A673 (cell line): ENCODE measurements at regions not wholly inside any gene's neighbourhood (a gene's known extent, or its start where the extent isn't known, plus 50 kb on each side); places are given as distances from the start of the nearest gene placed in this dataset.

Source experiments
- BruUV-seq: library from RNA; stranded (reverse); fragments of 400-500 nt; replicated peaks from 2 replicates; lab custom pipeline; 2021; lab: Mats Ljungman, UMichigan
- CTCF ChIA-PET: fragments of 300-600 bp; sonication (Branson Sonifier 250); formaldehyde crosslinking; loops from one replicate; lab custom pipeline; 2022; ENCODE audit warnings: antibody characterized with exemption; lab: Charles Lee
- POLR2A ChIA-PET: fragments of 300-600 bp; sonication (Branson Sonifier 250); formaldehyde crosslinking; loops from one replicate; lab custom pipeline; 2022; ENCODE audit warnings: antibody characterized with exemption; ENCODE audit not compliant: low non-redundant PET; lab: Charles Lee
- DNase-seq: peaks from one replicate; pipeline ENCODE4 v3.0.0-alpha.2; 2015; ENCODE audit warnings: low spot score
- H3K27ac ChIP-seq: fragments of 200-600 bp; sonication (generic); 2 replicates; pipeline ENCODE4 v1.5.1; 2016; ENCODE audit warnings: mixed run types, low read depth, mild to moderate bottlenecking, mixed read lengths, antibody characterized with exemption, low read length; ENCODE audit not compliant: poor library complexity, severe bottlenecking
- H3K27me3 ChIP-seq: fragments of 200-600 bp; sonication (generic); replicated peaks from 2 replicates; pipeline ENCODE4 v1.6.1; 2017; ENCODE audit warnings: mixed run types, low read depth, mild to moderate bottlenecking, mixed read lengths, antibody characterized with exemption, low read length; ENCODE audit not compliant: insufficient read depth, poor library complexity
- H3K36me3 ChIP-seq: fragments of 200-600 bp; sonication (generic); 2 replicates; pipeline ENCODE4 v1.6.1; 2016; ENCODE audit warnings: mixed run types, mild to moderate bottlenecking, mixed read lengths, antibody characterized with exemption, low read length; ENCODE audit not compliant: insufficient read depth, poor library complexity, severe bottlenecking
- H3K4me1 ChIP-seq: fragments of 200-600 bp; sonication (generic); 2 replicates; pipeline ENCODE4 v1.6.1; 2017; ENCODE audit warnings: mixed run types, mild to moderate bottlenecking, mixed read lengths, antibody characterized with exemption, low read length; ENCODE audit not compliant: insufficient read depth, poor library complexity, severe bottlenecking
- H3K4me3 ChIP-seq: fragments of 200-600 bp; sonication (generic); 2 replicates; pipeline ENCODE4 v1.5.1; 2016; ENCODE audit warnings: low read depth, mixed run types, mild to moderate bottlenecking, mixed read lengths, low read length; ENCODE audit not compliant: poor library complexity, severe bottlenecking
- H3K9me3 ChIP-seq: fragments of 200-600 bp; sonication (generic); 2 replicates; pipeline ENCODE4 v1.6.1; 2016; ENCODE audit warnings: mixed run types, low read depth, mild to moderate bottlenecking, mixed read lengths, antibody characterized with exemption, low read length; ENCODE audit not compliant: poor library complexity, severe bottlenecking
- EZH2 ChIP-seq: fragments of 200-600 bp; sonication (generic); IDR thresholded peaks from 2 replicates; pipeline ENCODE4 v1.6.1; 2017; ENCODE audit warnings: borderline replicate concordance, low read depth, mild to moderate bottlenecking, mixed read lengths, antibody characterized with exemption, low read length; ENCODE audit not compliant: poor library complexity, severe bottlenecking
- intact Hi-C: fragments of 100-400 bp; cut with micrococcal nuclease; formaldehyde crosslinking; loops from one replicate; pipeline ENCODE4 v1.10.0; 2022; ENCODE audit not compliant: unreplicated experiment
- TF ChIP-seq, protein P1 (sequence below): fragments of 300-800, 200-600 bp; sonication (generic); conservative IDR thresholded peaks from 2 replicates; pipeline ENCODE4 v1.5.1; 2017; ENCODE audit warnings: low read depth, mild to moderate bottlenecking, antibody characterized with exemption, low read length, moderate library complexity, mixed read lengths

DNA sequence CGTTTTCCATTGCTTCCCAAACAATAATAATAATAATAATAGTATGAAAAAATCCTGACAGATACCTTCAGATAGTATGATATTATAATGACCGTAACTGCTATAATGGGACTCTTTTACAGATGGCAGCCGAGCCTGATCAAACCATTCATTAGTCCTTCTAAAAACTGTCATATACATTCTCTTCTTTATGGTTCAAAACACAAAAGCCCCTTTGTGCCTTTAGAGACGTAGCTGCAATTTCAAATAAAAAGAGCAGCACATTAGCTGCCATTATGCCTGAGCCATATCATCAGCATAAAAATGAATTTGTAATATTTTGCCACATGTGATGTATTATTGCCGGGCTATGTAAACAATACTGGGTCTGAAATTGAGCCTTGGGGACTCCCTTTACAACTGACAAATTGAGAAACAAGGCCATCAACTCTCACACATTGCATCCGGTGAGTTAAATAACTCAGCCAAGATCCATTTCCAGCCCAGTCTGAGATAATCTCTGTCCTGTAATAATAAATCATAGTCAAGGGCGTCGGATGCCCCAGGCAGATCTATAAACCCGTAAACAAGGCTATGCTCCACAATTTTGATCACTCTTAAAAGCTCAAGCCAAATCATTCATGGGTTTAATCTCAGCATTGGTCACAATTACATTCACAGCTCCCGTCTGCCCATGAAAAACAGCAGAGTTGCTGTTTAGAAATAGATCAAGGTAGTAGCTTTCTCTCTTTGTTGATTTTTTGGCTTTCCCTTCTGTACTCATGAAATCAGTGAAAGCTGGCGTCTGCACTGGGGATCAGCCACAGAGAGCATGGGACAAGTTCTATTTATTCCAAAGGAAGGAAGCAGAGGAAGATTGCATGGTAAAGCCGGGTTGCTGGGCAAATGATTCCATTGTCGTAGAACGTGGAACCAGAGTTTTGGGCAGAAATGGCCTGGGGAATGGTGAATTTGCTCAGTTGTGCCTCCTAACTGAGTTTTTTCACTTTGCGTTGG, 150.1 kb upstream of the BMPER start:
- Histone ChIP-seq H3K9me3 (no peaks in the 10 kb centered on the region), H3K4me3 (no peak overlapping the region), H3K36me3 (no peaks in the 10 kb centered on the region), H3K4me1 (peaks cover 24% of the 10 kb centered on the region), H3K27me3 (no peaks in the 10 kb centered on the region), H3K27ac (peak overlapping the region; percentile 4)
- no TSS peak for BruUV-seq
- DNase-seq = peak; percentile 42
- TF ChIP-seq, protein P1, sequence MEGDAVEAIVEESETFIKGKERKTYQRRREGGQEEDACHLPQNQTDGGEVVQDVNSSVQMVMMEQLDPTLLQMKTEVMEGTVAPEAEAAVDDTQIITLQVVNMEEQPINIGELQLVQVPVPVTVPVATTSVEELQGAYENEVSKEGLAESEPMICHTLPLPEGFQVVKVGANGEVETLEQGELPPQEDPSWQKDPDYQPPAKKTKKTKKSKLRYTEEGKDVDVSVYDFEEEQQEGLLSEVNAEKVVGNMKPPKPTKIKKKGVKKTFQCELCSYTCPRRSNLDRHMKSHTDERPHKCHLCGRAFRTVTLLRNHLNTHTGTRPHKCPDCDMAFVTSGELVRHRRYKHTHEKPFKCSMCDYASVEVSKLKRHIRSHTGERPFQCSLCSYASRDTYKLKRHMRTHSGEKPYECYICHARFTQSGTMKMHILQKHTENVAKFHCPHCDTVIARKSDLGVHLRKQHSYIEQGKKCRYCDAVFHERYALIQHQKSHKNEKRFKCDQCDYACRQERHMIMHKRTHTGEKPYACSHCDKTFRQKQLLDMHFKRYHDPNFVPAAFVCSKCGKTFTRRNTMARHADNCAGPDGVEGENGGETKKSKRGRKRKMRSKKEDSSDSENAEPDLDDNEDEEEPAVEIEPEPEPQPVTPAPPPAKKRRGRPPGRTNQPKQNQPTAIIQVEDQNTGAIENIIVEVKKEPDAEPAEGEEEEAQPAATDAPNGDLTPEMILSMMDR = no peak
- no peak for TF ChIP-seq EZH2
- intact Hi-C loops = loop anchor here (5.0 to 10.0 kb wide), 3 partner anchors 292 to 510 kb away; no protein-coding TSS in a partner anchor
- CTCF ChIA-PET = no interaction called here
- POLR2A ChIA-PET = no interaction called here

DNA sequence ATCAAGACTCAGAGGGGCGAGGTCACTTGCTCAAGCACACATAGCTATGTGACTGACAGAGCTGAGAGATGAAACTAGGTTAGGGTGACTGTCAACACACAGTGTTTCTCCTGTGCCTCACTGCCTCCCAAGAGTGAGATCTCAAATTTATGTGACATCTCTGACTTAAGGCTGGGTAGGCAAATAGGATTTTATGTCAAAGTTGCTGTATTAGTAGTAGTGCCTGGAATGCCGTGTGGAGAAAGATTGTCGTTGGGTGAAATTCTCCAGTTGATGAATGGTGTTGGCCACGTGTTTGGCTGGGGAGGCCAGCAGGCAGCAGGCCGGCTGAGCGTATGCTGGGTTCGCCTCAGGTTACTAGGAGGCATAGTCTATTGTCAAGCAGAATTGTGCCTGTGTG, 148.3 kb upstream of the BMPER start:
- Histone ChIP-seq H3K4me3 (no peak overlapping the region), H3K27me3 (no peaks in the 10 kb centered on the region), H3K27ac (no peak overlapping the region), H3K9me3 (no peaks in the 10 kb centered on the region), H3K4me1 (peaks cover 31% of the 10 kb centered on the region), H3K36me3 (no peaks in the 10 kb centered on the region)
- no TSS peak for BruUV-seq
- intact Hi-C loops = loop anchor here (5.0 to 10.0 kb wide), 2 partner anchors 290 to 512 kb away; no protein-coding TSS in a partner anchor
- ChIA-PET CTCF (no interaction called here), POLR2A (no interaction called here)
- DNase-seq = no peak
- no peak for TF ChIP-seq EZH2
- TF ChIP-seq, protein P1 = no peak

DNA sequence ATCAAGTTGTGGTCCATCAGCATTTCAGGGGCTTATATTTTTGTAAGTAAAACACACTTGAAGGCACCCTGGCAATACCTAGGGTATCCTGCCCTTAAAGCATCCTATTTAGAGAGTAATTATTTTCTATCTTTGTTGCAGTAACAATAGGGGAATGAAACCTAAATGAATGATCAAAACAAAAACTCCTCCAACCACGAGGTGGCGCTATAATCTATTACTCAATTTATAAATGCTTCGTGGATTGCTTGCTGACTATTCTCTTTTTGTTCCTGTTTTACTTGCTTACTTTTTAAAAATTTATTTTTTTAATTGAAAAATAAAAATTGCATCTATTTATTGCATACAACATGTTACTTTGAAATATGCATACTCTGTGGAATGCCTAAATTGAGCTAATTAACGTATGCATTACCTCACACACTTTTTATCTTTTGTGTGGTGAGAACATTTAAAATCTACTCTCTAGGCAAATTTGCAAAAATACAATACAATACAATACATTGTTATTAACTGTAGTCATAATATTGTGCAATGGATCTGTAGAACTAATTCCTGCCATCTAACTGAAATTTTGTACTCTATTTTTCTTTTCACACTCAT, 147.7 kb upstream of the BMPER start:
- DNase-seq = peak; percentile 68
- ChIA-PET POLR2A (no interaction called here), CTCF (interaction anchor here (0.6 to 0.9 kb wide), 2 partner anchors 175 to 397 kb away, joined by 3 to 9 read pairs; no protein-coding TSS in a partner anchor)
- intact Hi-C loops = loop anchor here (2.0 to 10.0 kb wide), 3 partner anchors 137 to 513 kb away; no protein-coding TSS in a partner anchor
- Histone ChIP-seq H3K36me3 (no peaks in the 10 kb centered on the region), H3K4me3 (no peak overlapping the region), H3K27ac (no peak overlapping the region), H3K4me1 (peaks cover 32% of the 10 kb centered on the region), H3K9me3 (no peaks in the 10 kb centered on the region), H3K27me3 (no peaks in the 10 kb centered on the region)
- no peak for TF ChIP-seq EZH2
- TF ChIP-seq, protein P1 = peak; percentile 69
- BruUV-seq = no TSS peak
